ENCODE measurements at regions not wholly inside any gene's neighbourhood (a gene's known extent, or its start where the extent isn't known, plus 50 kb on each side); places are given as distances from the start of the nearest gene placed in this dataset.
"Not testable (repeated sequence)": the region's sequence is repeated elsewhere in the genome, so short reads cannot be mapped to it uniquely, and the experiment has no call there.

- no peak for TF ChIP-seq CTCF (IDR thresholded peaks at IDR 0.05)
- no peak for DNase-seq (ENCODE audit: low spot score)
- peak overlapping the region; percentile 70 to 81 for H3K27ac ChIP-seq
- H3K4me3 ChIP-seq, result no peak overlapping the region
Measured at GRCh38 chr9:749716-750115, 91.8 kb upstream of the DMRT1 start.

- peak overlapping the region; percentile 70 to 81 for H3K27ac ChIP-seq
- H3K4me3 ChIP-seq, result no peak overlapping the region
- no peak for DNase-seq (ENCODE audit: low spot score)
- TF ChIP-seq CTCF (IDR thresholded peaks at IDR 0.05), result no peak
Measured at GRCh38 chr9:750249-750967, 91.1 kb upstream of the DMRT1 start.

- TF ChIP-seq CTCF (IDR thresholded peaks at IDR 0.05), result no peak
- Histone ChIP-seq H3K4me3 (no peak overlapping the region), H3K27ac (peak overlapping the region; percentile 81 to 89)
- DNase-seq (ENCODE audit: low spot score), result no peak
Measured at GRCh38 chr9:751137-752051, 90.1 kb upstream of the DMRT1 start.

GRCh38 chr9:752201-752600, 89.3 kb upstream of the DMRT1 start:
- peak overlapping the region; percentile 81 to 89 for H3K27ac ChIP-seq
- DNase-seq (ENCODE audit: low spot score), result no peak
- no peak overlapping the region for H3K4me3 ChIP-seq
- no peak for TF ChIP-seq CTCF (IDR thresholded peaks at IDR 0.05)

- TF ChIP-seq CTCF (IDR thresholded peaks at IDR 0.05), result no peak
- Histone ChIP-seq H3K4me3 (no peak overlapping the region), H3K27ac (peak overlapping the region; percentile 81 to 89)
- no peak for DNase-seq (ENCODE audit: low spot score)
Measured at GRCh38 chr9:752681-753200, 88.8 kb upstream of the DMRT1 start.

GRCh38 chr9:753734-754133, 87.8 kb upstream of the DMRT1 start:
- not testable (repeated sequence) for DNase-seq (ENCODE audit: low spot score); H3K27ac ChIP-seq; H3K4me3 ChIP-seq

GRCh38 chr9:754150-754931, 87.2 kb upstream of the DMRT1 start:
- no peak for TF ChIP-seq CTCF (IDR thresholded peaks at IDR 0.05)
- no peak overlapping the region for H3K4me3 ChIP-seq
- no peak for DNase-seq (ENCODE audit: low spot score)
- no peak overlapping the region for H3K27ac ChIP-seq

All from coronary artery (tissue), 2 donors.